HFFc6 (cell line): ENCODE measurements at regions not wholly inside any gene's neighbourhood (a gene's known extent, or its start where the extent isn't known, plus 50 kb on each side); places are given as distances from the start of the nearest gene placed in this dataset.

Experiments used
- DNase-seq: peaks from one replicate; pipeline ENCODE4 v3.0.0-alpha.2; 2018
- H3K27ac Mint-ChIP-seq: 2 replicates; pipeline ENCODE4 v1.8.0; 2020; ENCODE audit warnings: mild to moderate bottlenecking, mixed read lengths
- H3K27me3 Mint-ChIP-seq: 2 replicates; pipeline ENCODE4 v1.8.0; 2021; ENCODE audit warnings: mild to moderate bottlenecking, moderate library complexity, mixed read lengths; ENCODE audit not compliant: insufficient read depth
- H3K36me3 Mint-ChIP-seq: 2 replicates; pipeline ENCODE4 v1.8.0; 2021; ENCODE audit warnings: low read depth, mixed read lengths
- H3K4me1 Mint-ChIP-seq: 2 replicates; pipeline ENCODE4 v1.8.0; 2020; ENCODE audit warnings: low read depth, mixed read lengths
- H3K4me3 Mint-ChIP-seq: 2 replicates; pipeline ENCODE4 v1.8.0; 2020; ENCODE audit warnings: mild to moderate bottlenecking, moderate library complexity, mixed read lengths
- H3K9me3 Mint-ChIP-seq: 2 replicates; pipeline ENCODE4 v1.8.0; 2020; ENCODE audit warnings: mild to moderate bottlenecking, mixed read lengths
- CTCF ChIP-seq: fragments of 200-600 bp; sonication (generic); IDR thresholded peaks from 2 replicates; pipeline ENCODE4 v1.5.0; 2021; ENCODE audit warnings: antibody characterized with exemption, mild to moderate bottlenecking

- H3K9me3 Mint-ChIP-seq = no peaks in the 10 kb centered on the region
- H3K36me3 Mint-ChIP-seq = no peaks in the 10 kb centered on the region
- no peak for TF ChIP-seq CTCF
- H3K27ac Mint-ChIP-seq = no peak overlapping the region
- peaks cover 2% of the 10 kb centered on the region; the same call in 1 of the 2 replicates for H3K27me3 Mint-ChIP-seq
- peaks cover 12% of the 10 kb centered on the region for H3K4me1 Mint-ChIP-seq
- DNase-seq = no peak
- no peak overlapping the region for H3K4me3 Mint-ChIP-seq
Observed at GRCh38 chr13:73593199-73593765, 534.5 kb downstream of the KLF5 start.

GRCh38 chr13:73591861-73592260, 533.1 kb downstream of the KLF5 start:
- Mint-ChIP-seq H3K4me1 (no peaks in the 10 kb centered on the region; the same call in 1 of the 2 replicates), H3K27me3 (peaks cover 4% of the 10 kb centered on the region), H3K9me3 (no peaks in the 10 kb centered on the region), H3K36me3 (no peaks in the 10 kb centered on the region), H3K27ac (no peak overlapping the region), H3K4me3 (no peak overlapping the region)
- DNase-seq = no peak
- TF ChIP-seq CTCF = no peak

GRCh38 chr13:73590795-73591194, 532.0 kb downstream of the KLF5 start:
- TF ChIP-seq CTCF = no peak
- DNase-seq = no peak
- no peaks in the 10 kb centered on the region for H3K4me1 Mint-ChIP-seq
- H3K27me3 Mint-ChIP-seq = peaks cover 4% of the 10 kb centered on the region
- H3K9me3 Mint-ChIP-seq = peaks cover 5% of the 10 kb centered on the region; the same call in 1 of the 2 replicates
- no peak overlapping the region for H3K4me3 Mint-ChIP-seq
- H3K27ac Mint-ChIP-seq = no peak overlapping the region
- peaks cover 5% of the 10 kb centered on the region; the same call in 1 of the 2 replicates for H3K36me3 Mint-ChIP-seq

GRCh38 chr13:73585236-73585635, 526.4 kb downstream of the KLF5 start:
- Mint-ChIP-seq H3K27ac (no peak overlapping the region), H3K27me3 (peaks cover 13% of the 10 kb centered on the region), H3K9me3 (peaks cover 5% of the 10 kb centered on the region; the same call in 1 of the 2 replicates), H3K4me3 (no peak overlapping the region), H3K36me3 (peaks cover 10% of the 10 kb centered on the region), H3K4me1 (peaks cover 15% of the 10 kb centered on the region; the same call in 1 of the 2 replicates)
- TF ChIP-seq CTCF = no peak
- no peak for DNase-seq

- Mint-ChIP-seq H3K9me3 (peaks cover 5% of the 10 kb centered on the region; the same call in 1 of the 2 replicates), H3K36me3 (peaks cover 10% of the 10 kb centered on the region), H3K4me1 (peaks cover 31% of the 10 kb centered on the region; the same call in 1 of the 2 replicates), H3K27ac (no peak overlapping the region), H3K4me3 (no peak overlapping the region), H3K27me3 (peaks cover 14% of the 10 kb centered on the region)
- no peak for DNase-seq
- TF ChIP-seq CTCF = no peak
Observed at GRCh38 chr13:73583331-73583730, 524.5 kb downstream of the KLF5 start.
